GM12874 (cell line): ENCODE measurements at regions not wholly inside any gene's neighbourhood (a gene's known extent, or its start where the extent isn't known, plus 50 kb on each side); places are given as distances from the start of the nearest gene placed in this dataset.

ENCODE experiments used
- TF ChIP-seq, protein P1 (sequence below): IDR thresholded peaks from 2 replicates; pipeline ENCODE4 v1.5.1; 2011; ENCODE audit warnings: low read depth, mild to moderate bottlenecking, control low read depth, low read length, moderate library complexity; ENCODE audit not compliant: insufficient read depth

DNA sequence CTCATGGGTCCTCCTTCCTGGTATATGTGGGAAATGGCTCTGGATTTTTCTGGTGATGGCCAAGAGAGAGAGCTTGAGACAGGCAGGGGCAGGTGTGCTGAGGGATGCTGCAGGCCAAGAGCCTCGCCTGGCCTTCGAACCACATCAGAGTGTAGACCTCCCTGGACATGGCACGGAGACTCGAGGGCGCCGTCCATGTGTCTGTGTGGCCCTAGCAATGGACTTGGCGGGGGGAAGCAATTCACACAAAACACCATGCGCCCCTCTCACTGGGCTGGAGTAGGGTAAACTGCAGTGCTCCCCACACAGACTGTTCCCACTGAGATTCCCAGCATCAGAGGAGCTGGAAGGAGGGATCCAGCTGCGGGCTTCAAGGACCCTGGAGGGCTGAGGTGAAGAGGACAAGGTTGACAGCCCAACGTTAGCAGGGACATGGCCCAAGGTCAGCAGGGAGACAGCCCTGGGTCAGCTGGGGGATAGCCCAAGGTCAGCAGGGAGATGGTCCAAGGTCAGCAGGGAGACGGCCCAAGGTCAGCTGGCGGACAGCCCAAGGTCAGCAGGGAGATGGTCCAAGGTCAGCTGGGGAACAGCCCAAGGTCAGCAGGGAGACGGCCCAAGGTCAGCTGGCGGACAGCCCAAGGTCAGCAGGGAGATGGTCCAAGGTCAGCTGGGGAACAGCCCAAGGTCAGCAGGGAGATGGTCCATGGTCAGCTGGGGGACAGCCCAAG is 75.4 kb upstream of the HDAC4 start:
- TF ChIP-seq, protein P1, sequence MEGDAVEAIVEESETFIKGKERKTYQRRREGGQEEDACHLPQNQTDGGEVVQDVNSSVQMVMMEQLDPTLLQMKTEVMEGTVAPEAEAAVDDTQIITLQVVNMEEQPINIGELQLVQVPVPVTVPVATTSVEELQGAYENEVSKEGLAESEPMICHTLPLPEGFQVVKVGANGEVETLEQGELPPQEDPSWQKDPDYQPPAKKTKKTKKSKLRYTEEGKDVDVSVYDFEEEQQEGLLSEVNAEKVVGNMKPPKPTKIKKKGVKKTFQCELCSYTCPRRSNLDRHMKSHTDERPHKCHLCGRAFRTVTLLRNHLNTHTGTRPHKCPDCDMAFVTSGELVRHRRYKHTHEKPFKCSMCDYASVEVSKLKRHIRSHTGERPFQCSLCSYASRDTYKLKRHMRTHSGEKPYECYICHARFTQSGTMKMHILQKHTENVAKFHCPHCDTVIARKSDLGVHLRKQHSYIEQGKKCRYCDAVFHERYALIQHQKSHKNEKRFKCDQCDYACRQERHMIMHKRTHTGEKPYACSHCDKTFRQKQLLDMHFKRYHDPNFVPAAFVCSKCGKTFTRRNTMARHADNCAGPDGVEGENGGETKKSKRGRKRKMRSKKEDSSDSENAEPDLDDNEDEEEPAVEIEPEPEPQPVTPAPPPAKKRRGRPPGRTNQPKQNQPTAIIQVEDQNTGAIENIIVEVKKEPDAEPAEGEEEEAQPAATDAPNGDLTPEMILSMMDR, result no peak

DNA sequence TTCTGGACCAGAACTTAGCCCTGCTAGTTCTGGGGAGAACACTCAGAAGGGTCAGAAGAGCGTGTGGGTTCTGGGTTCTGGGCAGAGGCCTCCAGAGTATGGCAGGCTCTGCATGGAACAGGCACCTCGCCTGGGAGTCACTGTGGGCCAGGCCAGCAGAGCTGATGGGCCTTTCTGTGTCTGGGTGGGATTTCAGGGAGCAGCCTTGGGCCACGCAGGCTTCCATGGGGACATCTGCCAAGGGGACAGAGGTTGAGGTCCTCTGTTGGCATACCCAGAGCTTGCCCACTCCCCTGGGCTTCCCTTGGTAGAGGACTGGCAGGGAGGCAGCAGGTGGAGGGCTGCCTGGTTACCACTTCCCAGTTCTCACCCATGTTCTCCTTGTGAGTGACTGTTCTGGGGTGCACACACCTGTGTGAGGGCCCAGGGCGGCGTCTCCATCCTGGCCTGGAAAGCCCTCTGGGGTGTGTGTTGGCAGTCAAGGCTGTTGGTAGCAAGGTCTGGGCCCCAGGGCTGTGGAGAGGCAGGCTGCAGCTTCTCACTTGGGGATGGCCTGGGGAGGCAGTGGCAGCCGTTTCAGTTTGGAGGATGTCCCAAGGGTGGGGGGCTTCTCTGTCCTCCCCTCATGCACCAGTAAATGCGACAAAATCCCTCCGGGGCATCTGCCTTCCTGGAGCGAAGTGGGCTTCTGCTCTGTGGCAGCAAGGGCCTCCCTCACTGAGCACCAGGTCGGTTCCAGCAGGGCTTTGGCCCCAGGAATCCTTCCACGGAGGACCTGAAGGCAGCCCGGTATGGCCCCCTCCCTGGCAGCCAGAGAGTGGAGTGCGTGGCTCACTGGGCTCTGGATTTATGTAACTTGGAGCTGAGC is 74.6 kb upstream of the HDAC4 start:
- TF ChIP-seq, protein P1, result no peak

DNA sequence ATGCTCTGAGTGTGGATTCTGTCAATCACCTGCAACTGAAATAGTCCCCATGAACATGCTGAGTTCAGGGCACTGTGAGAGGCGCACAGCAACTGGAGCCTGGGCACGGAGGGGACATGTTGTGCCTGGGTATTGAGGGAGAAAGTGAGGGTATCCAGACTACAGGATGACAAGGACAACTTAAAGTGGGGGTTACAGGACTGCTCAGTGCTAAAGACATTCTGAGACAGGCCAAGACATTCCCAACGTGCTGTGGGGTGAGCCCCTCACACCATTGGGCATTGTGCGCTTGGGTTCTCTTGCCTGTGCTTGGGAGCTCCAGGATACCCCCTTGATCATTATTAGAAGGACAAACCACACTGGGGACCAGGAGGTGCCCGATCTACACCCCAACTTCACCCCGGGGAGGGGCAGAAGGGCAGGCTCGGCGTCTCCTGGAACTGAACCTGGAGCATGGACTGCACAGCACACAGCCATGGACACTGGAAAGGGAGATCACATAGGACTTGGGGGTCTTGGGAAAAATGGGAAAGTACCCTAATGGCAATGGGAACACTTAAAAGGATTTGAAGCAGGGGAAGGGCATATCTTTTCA is 72.5 kb upstream of the HDAC4 start:
- TF ChIP-seq, protein P1, result no peak

DNA sequence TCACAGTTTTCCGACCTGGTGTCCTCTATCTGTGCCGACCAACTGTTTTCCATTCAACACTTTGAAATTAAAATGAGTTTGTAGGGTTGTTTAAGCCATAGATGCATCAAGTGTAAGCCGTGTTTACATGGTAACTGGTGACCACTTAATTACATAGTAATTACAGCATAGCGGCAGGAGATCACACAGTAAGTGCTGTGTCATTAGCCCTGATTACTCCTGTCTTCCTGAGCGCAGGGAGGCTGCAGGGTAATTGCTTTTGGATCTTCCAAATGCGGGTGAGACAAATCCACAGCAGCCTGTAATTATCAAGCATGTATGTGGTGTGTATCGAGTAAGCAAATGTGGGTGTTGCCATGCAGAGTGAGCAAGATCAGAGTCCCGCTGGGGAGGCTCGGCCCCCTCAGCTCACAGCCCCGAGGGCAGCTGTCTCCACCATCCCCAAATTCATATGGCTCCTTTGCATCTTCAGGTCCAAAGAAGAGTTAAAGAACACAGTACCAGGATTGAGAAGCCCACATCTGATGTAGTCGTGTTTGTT is 71.5 kb upstream of the HDAC4 start:
- TF ChIP-seq, protein P1, result no peak

DNA sequence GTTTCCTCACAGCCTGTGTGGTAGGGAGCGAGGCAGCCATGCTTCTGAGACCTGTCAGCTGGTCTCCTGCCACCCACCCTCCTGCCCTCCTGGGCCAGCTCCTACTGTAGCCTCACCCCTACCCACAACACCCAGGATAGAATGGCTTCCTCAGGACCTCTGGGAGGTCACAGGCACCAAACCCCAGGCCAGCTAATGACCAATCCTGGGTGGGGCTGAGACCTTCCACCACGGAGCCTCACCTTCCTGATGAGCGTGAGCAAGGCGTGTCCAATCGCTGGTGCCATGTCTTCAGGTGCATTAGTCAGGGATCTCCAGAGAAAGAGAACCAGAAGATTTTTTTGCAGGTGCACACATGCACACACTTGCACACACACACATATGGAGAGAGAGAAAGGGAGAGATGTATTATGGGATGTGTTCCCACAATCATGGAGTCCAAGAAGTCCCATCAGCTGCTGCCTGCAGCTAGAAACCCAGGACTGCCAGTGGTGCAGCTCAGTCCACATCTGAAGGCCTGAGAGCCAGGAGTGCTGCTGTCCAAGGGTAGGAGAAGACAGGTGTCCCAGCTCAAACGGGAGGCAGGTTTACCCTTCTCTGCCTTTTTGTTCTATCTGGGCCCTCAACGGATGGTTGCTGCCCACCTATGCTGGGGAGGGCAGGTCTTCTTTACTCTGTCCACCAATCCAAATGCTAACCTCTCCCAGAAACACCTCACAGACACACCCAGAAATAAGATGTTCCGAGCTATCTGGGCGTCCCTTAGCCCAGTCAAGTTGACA is 70.4 kb upstream of the HDAC4 start:
- TF ChIP-seq, protein P1, result no peak

DNA sequence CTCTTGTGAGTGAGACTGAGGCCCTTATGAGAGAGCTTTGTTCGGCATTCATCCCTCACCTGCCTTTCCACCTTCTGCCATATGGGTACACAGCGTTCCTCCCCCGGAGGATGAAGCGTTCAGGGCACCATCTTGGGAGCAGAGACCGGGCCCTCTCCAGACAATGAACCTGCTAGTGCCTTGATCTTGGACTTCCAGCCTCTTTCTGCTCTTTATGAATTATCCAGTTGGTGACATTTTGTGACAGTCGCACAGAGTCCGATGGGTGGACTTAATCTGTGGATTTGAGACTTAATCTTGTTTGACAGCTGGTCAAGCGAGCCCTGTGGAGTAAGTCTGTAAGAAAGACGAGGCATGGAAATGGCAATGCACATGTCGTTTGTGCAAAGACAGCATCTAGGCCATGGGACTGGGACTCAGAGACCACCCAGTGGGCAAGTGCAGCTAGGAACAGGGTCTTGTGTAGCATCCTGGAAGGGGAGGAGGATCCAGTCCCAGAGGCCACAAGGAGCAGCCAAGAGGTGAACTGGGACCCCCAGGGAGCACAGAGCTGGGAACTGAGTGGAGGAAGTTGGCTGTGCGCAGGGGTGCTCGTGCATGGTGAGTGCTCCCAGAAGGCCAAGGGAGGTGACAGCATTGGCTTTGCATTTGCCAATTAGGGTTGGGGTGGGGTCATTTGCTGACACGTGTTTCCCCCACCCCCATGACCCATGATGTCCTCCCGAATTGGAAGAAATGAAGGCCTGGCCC is 69.5 kb upstream of the HDAC4 start:
- TF ChIP-seq, protein P1, result no peak
